Stomach (tissue), 4 donors: ENCODE measurements at regions not wholly inside any gene's neighbourhood (a gene's known extent, or its start where the extent isn't known, plus 50 kb on each side); places are given as distances from the start of the nearest gene placed in this dataset.

Experiments
- POLR2A ChIP-seq, 4 donors: fragments of 450-650 bp; IDR thresholded peaks; one replicate each; pipeline ENCODE4 v1.6.1; 2016; ENCODE audit warnings: antibody characterized with exemption in 4 of 4, control low read depth in 2 of 4, mild to moderate bottlenecking in 1 of 4, moderate library complexity in 1 of 4
- POLR2AphosphoS5 ChIP-seq, 3 donors: sonication (generic); formaldehyde crosslinking; IDR thresholded peaks; one replicate each; pipeline ENCODE4 v1.6.1; 2016; ENCODE audit warnings: antibody characterized with exemption in 3 of 3
- TF ChIP-seq, protein P1 (sequence below), 7 experiments: fragments of 450-650 bp in 4 of 7; fragments of 200-600 bp in 3 of 7; sonication (generic) in 3 of 7; IDR thresholded peaks; one replicate each; pipeline ENCODE4 v1.5.1; 2016 to 2019; ENCODE audit warnings: antibody characterized with exemption in 7 of 7, control low read depth in 2 of 7, mild to moderate bottlenecking in 1 of 7

DNA sequence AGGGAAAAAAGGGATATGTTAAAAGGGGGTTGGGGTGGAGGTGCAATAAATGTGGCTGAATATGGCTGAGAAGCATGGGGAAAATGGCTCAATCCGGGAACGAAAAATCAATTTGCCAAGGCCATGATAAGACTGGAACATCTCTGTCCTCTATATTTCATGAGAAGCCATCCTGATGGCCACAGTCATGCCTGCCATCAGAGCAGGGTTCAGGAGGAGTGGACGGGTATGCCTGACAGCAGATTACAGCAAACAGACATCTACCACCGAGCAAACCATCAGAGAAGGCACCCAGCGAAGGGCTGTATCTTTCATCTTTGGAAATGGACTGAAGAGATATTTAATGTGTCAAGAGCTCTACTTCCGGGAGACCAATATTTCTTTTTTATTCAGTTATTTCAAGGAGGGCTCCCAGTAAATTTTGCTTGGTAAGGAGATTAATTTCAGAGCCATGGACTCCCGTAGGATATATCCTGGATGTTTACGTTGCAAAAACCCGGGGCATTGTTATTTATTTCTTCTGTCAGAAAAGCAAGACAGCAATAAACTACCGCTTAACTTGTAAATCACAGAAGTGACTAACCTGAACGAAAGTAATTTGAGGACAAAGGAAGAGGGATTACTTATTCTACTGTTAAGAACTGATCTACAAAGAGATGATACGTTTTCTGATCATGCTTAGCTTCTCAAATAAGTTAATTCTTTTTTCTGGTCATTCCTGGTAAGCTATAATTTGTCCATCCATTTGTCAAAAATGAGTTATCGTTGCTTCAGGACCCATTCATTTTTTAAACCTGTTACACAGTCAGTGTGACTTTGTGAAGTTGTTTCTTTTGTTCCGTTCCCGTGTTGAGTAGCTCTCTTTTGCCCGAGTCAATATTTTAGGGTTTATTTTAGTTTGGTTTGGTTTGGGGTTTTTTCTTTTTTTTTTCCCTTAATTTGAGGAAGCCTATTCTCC is 80.6 kb upstream of the CHD2 start:
- TF ChIP-seq, protein P1, sequence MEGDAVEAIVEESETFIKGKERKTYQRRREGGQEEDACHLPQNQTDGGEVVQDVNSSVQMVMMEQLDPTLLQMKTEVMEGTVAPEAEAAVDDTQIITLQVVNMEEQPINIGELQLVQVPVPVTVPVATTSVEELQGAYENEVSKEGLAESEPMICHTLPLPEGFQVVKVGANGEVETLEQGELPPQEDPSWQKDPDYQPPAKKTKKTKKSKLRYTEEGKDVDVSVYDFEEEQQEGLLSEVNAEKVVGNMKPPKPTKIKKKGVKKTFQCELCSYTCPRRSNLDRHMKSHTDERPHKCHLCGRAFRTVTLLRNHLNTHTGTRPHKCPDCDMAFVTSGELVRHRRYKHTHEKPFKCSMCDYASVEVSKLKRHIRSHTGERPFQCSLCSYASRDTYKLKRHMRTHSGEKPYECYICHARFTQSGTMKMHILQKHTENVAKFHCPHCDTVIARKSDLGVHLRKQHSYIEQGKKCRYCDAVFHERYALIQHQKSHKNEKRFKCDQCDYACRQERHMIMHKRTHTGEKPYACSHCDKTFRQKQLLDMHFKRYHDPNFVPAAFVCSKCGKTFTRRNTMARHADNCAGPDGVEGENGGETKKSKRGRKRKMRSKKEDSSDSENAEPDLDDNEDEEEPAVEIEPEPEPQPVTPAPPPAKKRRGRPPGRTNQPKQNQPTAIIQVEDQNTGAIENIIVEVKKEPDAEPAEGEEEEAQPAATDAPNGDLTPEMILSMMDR (IDR thresholded peaks at IDR 0.05), result no peak
- no peak for TF ChIP-seq POLR2A (IDR thresholded peaks at IDR 0.05)
- no peak for TF ChIP-seq POLR2AphosphoS5 (IDR thresholded peaks at IDR 0.05)
